HuH-7 (cell line): ENCODE measurements at regions not wholly inside any gene's neighbourhood (a gene's known extent, or its start where the extent isn't known, plus 50 kb on each side); places are given as distances from the start of the nearest gene placed in this dataset.

Experiments
- DNase-seq: peaks from one replicate; pipeline ENCODE4 v3.0.0; 2011; ENCODE audit warnings: low spot score

- DNase-seq, result no peak
Observed at GRCh38 chr2:147067136-147067535, 777.7 kb upstream of the ACVR2A start.

GRCh38 chr2:147062073-147062472 is 782.8 kb upstream of the ACVR2A start:
- DNase-seq, result no peak

- DNase-seq, result no peak
Observed at GRCh38 chr2:147061269-147061668, 783.6 kb upstream of the ACVR2A start.

- no peak for DNase-seq
Observed at GRCh38 chr2:147057892-147058490, 786.8 kb upstream of the ACVR2A start.

GRCh38 chr2:147051814-147052213 is 793.0 kb upstream of the ACVR2A start:
- DNase-seq, result no peak

GRCh38 chr2:147051248-147051647 is 793.6 kb upstream of the ACVR2A start:
- no peak for DNase-seq

GRCh38 chr2:147049957-147050356 is 794.9 kb upstream of the ACVR2A start:
- no peak for DNase-seq

GRCh38 chr2:147046473-147046872 is 798.4 kb upstream of the ACVR2A start:
- DNase-seq, result no peak

GRCh38 chr2:147045113-147045512 is 799.7 kb upstream of the ACVR2A start:
- peak; percentile 36 for DNase-seq

GRCh38 chr2:147041121-147041494 is 803.7 kb upstream of the ACVR2A start:
- DNase-seq, result no peak

GRCh38 chr2:147040298-147041120 is 804.3 kb upstream of the ACVR2A start:
- no peak for DNase-seq

GRCh38 chr2:147037048-147037447 is 807.8 kb upstream of the ACVR2A start:
- DNase-seq, result no peak

GRCh38 chr2:147033044-147033443 is 811.8 kb upstream of the ACVR2A start:
- DNase-seq, result no peak

- no peak for DNase-seq
Observed at GRCh38 chr2:147031897-147032296, 812.9 kb upstream of the ACVR2A start.

GRCh38 chr2:147030966-147031720 is 813.7 kb upstream of the ACVR2A start:
- DNase-seq, result no peak

GRCh38 chr2:147027436-147027835 is 817.4 kb upstream of the ACVR2A start:
- no peak for DNase-seq

GRCh38 chr2:147026664-147027295 is 818.0 kb upstream of the ACVR2A start:
- no peak for DNase-seq

- DNase-seq, result no peak
Observed at GRCh38 chr2:147025646-147026585, 818.9 kb upstream of the ACVR2A start.

GRCh38 chr2:147019311-147019710 is 825.5 kb upstream of the ACVR2A start:
- no peak for DNase-seq

GRCh38 chr2:147017951-147018645 is 826.7 kb upstream of the ACVR2A start:
- DNase-seq, result no peak

- no peak for DNase-seq
Observed at GRCh38 chr2:147016181-147016580, 828.6 kb upstream of the ACVR2A start.
